Lower lobe of right lung (tissue), 2 donors: ENCODE measurements at regions not wholly inside any gene's neighbourhood (a gene's known extent, or its start where the extent isn't known, plus 50 kb on each side); places are given as distances from the start of the nearest gene placed in this dataset.

Experiments used
- ATAC-seq, 2 donors: fragments of 200-7000 bp; cut with Tn5 transposase; one replicate each; pipeline ENCODE4 v1.9.1; 2020 to 2022; ENCODE audit warnings: mild to moderate bottlenecking in 2 of 2, moderate library complexity in 2 of 2
- DNase-seq: peaks from one replicate; pipeline ENCODE4 v3.0.0-alpha.2; 2020
- H3K27ac ChIP-seq: fragments of 200-600 bp; one replicate; pipeline ENCODE4 v1.8.0; 2022
- H3K27me3 ChIP-seq: fragments of 200-600 bp; one replicate; pipeline ENCODE4 v1.8.0; 2022; ENCODE audit warnings: low read depth
- H3K36me3 ChIP-seq: fragments of 200-600 bp; one replicate; pipeline ENCODE4 v1.8.0; 2022; ENCODE audit warnings: mild to moderate bottlenecking
- H3K4me1 ChIP-seq: fragments of 200-600 bp; one replicate; pipeline ENCODE4 v1.8.0; 2022
- H3K4me3 ChIP-seq: fragments of 200-600 bp; one replicate; pipeline ENCODE4 v1.8.0; 2022; ENCODE audit warnings: mild to moderate bottlenecking
- H3K9me3 ChIP-seq: fragments of 200-600 bp; one replicate; pipeline ENCODE4 v1.8.0; 2022
- CTCF ChIP-seq: fragments of 200-600 bp; IDR thresholded peaks from one replicate; pipeline ENCODE4 v1.8.0; 2022; ENCODE audit warnings: antibody characterized with exemption, mild to moderate bottlenecking
- intact Hi-C: fragments of 100-400 bp; cut with DNase I; formaldehyde crosslinking; loops from one replicate; pipeline ENCODE4 v1.11.0; 2022
- donor health status: DM: no; HTN: yes; CAD: no; lungs with severe emphysema.

- Histone ChIP-seq H3K27ac (no peak overlapping the region), H3K9me3 (no peaks in the 10 kb centered on the region), H3K36me3 (peaks cover 5% of the 10 kb centered on the region), H3K4me1 (peaks cover 8% of the 10 kb centered on the region), H3K4me3 (no peak overlapping the region), H3K27me3 (peaks cover 4% of the 10 kb centered on the region)
- DNase-seq (no peak), ATAC-seq (no peak)
- intact Hi-C loops: no loop called here
- TF ChIP-seq CTCF: no peak
Measured at GRCh38 chr22:49650336-49651241, 177.1 kb downstream of the BRD1 start.

- H3K27me3 ChIP-seq: peaks cover 4% of the 10 kb centered on the region
- no peak for TF ChIP-seq CTCF
- intact Hi-C loops: no loop called here
- peaks cover 5% of the 10 kb centered on the region for H3K36me3 ChIP-seq
- H3K4me1 ChIP-seq: no peaks in the 10 kb centered on the region
- H3K9me3 ChIP-seq: no peaks in the 10 kb centered on the region
- DNase-seq (no peak), ATAC-seq (no peak)
- H3K27ac ChIP-seq: no peak overlapping the region
- H3K4me3 ChIP-seq: no peak overlapping the region
Measured at GRCh38 chr22:49649166-49650068, 178.3 kb downstream of the BRD1 start.

DNA sequence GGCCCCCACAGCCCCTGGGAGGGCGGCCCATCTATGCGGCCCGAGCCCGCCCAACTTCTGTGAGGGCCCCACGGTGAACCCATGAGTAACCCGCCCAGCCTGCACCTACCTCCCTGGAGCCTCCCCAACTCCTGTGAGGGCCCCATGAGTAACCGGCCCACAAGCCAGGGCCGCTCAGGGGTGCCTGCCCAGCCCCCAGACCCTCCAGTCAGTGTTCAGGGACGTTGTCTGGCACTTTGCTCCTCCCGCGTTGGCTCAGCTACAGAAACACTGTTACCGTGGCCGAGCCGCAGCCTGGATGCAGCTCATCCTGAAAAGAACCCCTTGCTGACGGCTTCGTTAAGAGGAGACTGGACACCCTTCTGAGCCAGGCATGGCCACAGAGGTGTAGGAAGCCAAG lies 179.6 kb downstream of the BRD1 start:
- Histone ChIP-seq H3K4me3 (no peak overlapping the region), H3K27me3 (peaks cover 4% of the 10 kb centered on the region), H3K36me3 (peaks cover 5% of the 10 kb centered on the region), H3K27ac (no peak overlapping the region), H3K4me1 (no peaks in the 10 kb centered on the region), H3K9me3 (no peaks in the 10 kb centered on the region)
- ATAC-seq (no peak), DNase-seq (no peak)
- TF ChIP-seq CTCF: no peak
- intact Hi-C loops: no loop called here

GRCh38 chr22:49647627-49648026 lies 180.0 kb downstream of the BRD1 start:
- no peak for TF ChIP-seq CTCF
- no peak overlapping the region for H3K27ac ChIP-seq
- peaks cover 3% of the 10 kb centered on the region for H3K4me1 ChIP-seq
- intact Hi-C loops: no loop called here
- H3K36me3 ChIP-seq: peaks cover 3% of the 10 kb centered on the region
- H3K4me3 ChIP-seq: no peak overlapping the region
- ATAC-seq (no peak), DNase-seq (no peak)
- H3K9me3 ChIP-seq: no peaks in the 10 kb centered on the region
- peaks cover 4% of the 10 kb centered on the region for H3K27me3 ChIP-seq

DNA sequence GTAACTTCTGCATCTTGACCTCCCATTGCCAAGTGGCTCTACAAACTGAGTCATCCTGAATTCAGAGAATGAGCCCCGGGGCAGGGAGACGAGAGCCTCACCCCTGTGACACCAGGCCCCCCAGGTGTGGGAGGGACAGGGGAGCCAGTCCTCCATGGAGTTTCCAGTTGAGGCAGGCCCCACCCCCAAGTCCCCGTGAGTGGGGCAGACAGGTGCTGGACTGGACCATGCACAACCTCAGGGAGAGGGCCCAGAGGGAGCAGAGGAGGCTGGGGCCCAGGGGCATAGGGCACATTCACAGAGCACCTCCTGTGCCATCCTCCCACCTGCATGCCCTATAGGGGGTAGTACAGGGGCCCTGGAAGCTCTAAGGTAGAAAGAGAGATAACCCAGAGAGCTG lies 180.8 kb downstream of the BRD1 start:
- H3K27me3 ChIP-seq: peaks cover 4% of the 10 kb centered on the region

More for the DNA sequence above, 180.8 kb downstream of the BRD1 start:
- intact Hi-C loops: no loop called here
- DNase-seq (no peak), ATAC-seq (no peak)
- no peak for TF ChIP-seq CTCF
- H3K4me3 ChIP-seq: no peak overlapping the region
- no peaks in the 10 kb centered on the region for H3K9me3 ChIP-seq
- H3K4me1 ChIP-seq: peaks cover 11% of the 10 kb centered on the region
- no peaks in the 10 kb centered on the region for H3K36me3 ChIP-seq
- no peak overlapping the region for H3K27ac ChIP-seq
